K562 (cell line): ENCODE measurements at regions not wholly inside any gene's neighbourhood (a gene's known extent, or its start where the extent isn't known, plus 50 kb on each side); places are given as distances from the start of the nearest gene placed in this dataset.

Source experiments
- ATAC-seq: fragments of 200-7000 bp; cut with Tn5 transposase; 3 replicates; pipeline ENCODE4 v1.9.1; 2020; ENCODE audit warnings: moderate library complexity
- BruUV-seq: library from RNA; stranded (reverse); fragments of 400-500 nt; replicated peaks from 2 replicates; lab custom pipeline; 2021; lab: Mats Ljungman, UMichigan
- CTCF ChIA-PET: fragments of 300-600 bp; formaldehyde crosslinking; extraction: SDS; loops from one replicate; lab custom pipeline; 2021; ENCODE audit warnings: low intra/inter-chr PET ratio; lab: Yijun Ruan, JAX
- POLR2A ChIA-PET: fragments of 300-600, 350-650 bp; sonication (Branson Sonifier 250); formaldehyde crosslinking; extraction: SDS; loops from one replicate; lab custom pipeline; 2021; ENCODE audit warnings: antibody characterized with exemption, inconsistent platforms; lab: Yijun Ruan, JAX
- DNase-seq, 4 experiments: peaks; one replicate each; pipeline versions ENCODE4 v3.0.0 to v3.0.0-alpha.2; 2011 to 2018; ENCODE audit warnings: low spot score in 3 of 4, mixed read lengths in 3 of 4; ENCODE audit errors: extremely low read depth in 1 of 4
- FAIRE-seq: peaks from 2 replicates; lab custom pipeline; 2011; peaks lifted over from hg19 to GRCh38; lab: Jason Lieb, UNC
- H2AFZ ChIP-seq: 2 replicates; pipeline ENCODE4 v1.6.0; 2011; ENCODE audit warnings: low read depth, low read length, control low read depth, inconsistent platforms
- H3K27ac ChIP-seq: fragments of 200-600 bp; 3 replicates; pipeline ENCODE4 v1.8.0; 2011; ENCODE audit warnings: low read depth, mild to moderate bottlenecking, control low read depth, inconsistent platforms, low read length, moderate library complexity, mixed read lengths; ENCODE audit errors: extremely low read depth
- H3K27me3 ChIP-seq, 2 experiments: fragments of 300-600 bp in 1 of 2; 2 replicates in 1 of 2; 3 replicates in 1 of 2; pipeline versions ENCODE4 v1.6.0 to v1.8.0; 2011; ENCODE audit warnings: inconsistent platforms in 2 of 2, low read length in 2 of 2, mild to moderate bottlenecking in 1 of 2, mixed read lengths in 1 of 2, moderate library complexity in 1 of 2; ENCODE audit not compliant: control insufficient read depth in 2 of 2, insufficient read depth in 2 of 2
- H3K36me3 ChIP-seq: fragments of 300-600 bp; 3 replicates; pipeline ENCODE4 v1.8.0; 2011; ENCODE audit warnings: mild to moderate bottlenecking, low read length, inconsistent platforms; ENCODE audit not compliant: control insufficient read depth, insufficient read depth
- H3K4me1 ChIP-seq, 2 experiments: fragments of 200-600 bp in 1 of 2; replicated peaks in 1 of 2; 2 replicates in 1 of 2; 3 replicates in 1 of 2; pipeline versions ENCODE4 v1.5.1 to v1.8.0; 2011; ENCODE audit warnings: inconsistent platforms in 2 of 2, low read length in 2 of 2, mild to moderate bottlenecking in 1 of 2, mixed read lengths in 1 of 2, moderate library complexity in 1 of 2; ENCODE audit not compliant: control insufficient read depth in 2 of 2, insufficient read depth in 2 of 2
- H3K4me2 ChIP-seq: 2 replicates; pipeline ENCODE4 v1.6.1; 2011; ENCODE audit warnings: low read length, control low read depth, inconsistent platforms, mixed read lengths; ENCODE audit not compliant: insufficient read depth
- H3K4me3 ChIP-seq: fragments of 200-600 bp; sonication (generic), shearing (Covaris generic); 2 replicates; pipeline ENCODE4 v1.5.1; 2016; ENCODE audit warnings: control low read depth, inconsistent platforms
- H3K79me2 ChIP-seq: fragments of 200-600 bp; 3 replicates; pipeline ENCODE4 v1.8.0; 2011; ENCODE audit warnings: low read length, inconsistent platforms; ENCODE audit not compliant: control insufficient read depth, insufficient read depth
- H3K9ac ChIP-seq, 2 experiments: 2 replicates each; pipeline versions ENCODE4 v1.6.0 to v1.6.1; 2011; ENCODE audit warnings: low read depth in 2 of 2, low read length in 2 of 2, control low read depth in 1 of 2, inconsistent platforms in 1 of 2, mild to moderate bottlenecking in 1 of 2, mixed read lengths in 1 of 2; ENCODE audit not compliant: insufficient read depth in 1 of 2
- H3K9me1 ChIP-seq: one replicate; pipeline ENCODE4 v1.6.0; 2011; ENCODE audit warnings: inconsistent platforms, mild to moderate bottlenecking, low read length, moderate library complexity; ENCODE audit not compliant: control insufficient read depth, insufficient read depth
- H3K9me3 ChIP-seq: replicated peaks from 2 replicates; pipeline ENCODE4 v1.5.1; 2011; ENCODE audit warnings: low read depth, low read length, inconsistent platforms; ENCODE audit not compliant: control insufficient read depth, insufficient read depth
- H4K20me1 ChIP-seq: replicated peaks from 2 replicates; pipeline ENCODE4 v1.6.1; 2011; ENCODE audit warnings: low read length, inconsistent platforms, mixed read lengths; ENCODE audit not compliant: control insufficient read depth, insufficient read depth
- ATF3 ChIP-seq, 2 experiments: fragments of 450-650 bp in 1 of 2; sonication (generic) in 1 of 2; formaldehyde crosslinking in 1 of 2; IDR thresholded peaks in 1 of 2; conservative IDR thresholded peaks in 1 of 2; 2 replicates each; pipeline versions ENCODE4 v1.6.1 to v1.8.1; 2016 to 2023; ENCODE audit warnings: mild to moderate bottlenecking in 2 of 2, moderate library complexity in 2 of 2, inconsistent platforms in 1 of 2, missing genetic modification reagents in 1 of 2
- BHLHE40 ChIP-seq: IDR thresholded peaks from 2 replicates; pipeline ENCODE4 v1.6.1; 2011; ENCODE audit warnings: low read length, improper control_type of control experiment
- CBX5 ChIP-seq: IDR thresholded peaks from 2 replicates; pipeline ENCODE4 v1.6.1; 2014; ENCODE audit warnings: low read depth, borderline replicate concordance
- GATAD2B ChIP-seq: fragments of 450-650 bp; IDR thresholded peaks from 2 replicates; pipeline ENCODE4 v1.6.1; 2017; ENCODE audit warnings: mild to moderate bottlenecking, borderline replicate concordance
- HCFC1 ChIP-seq: IDR thresholded peaks from 2 replicates; pipeline ENCODE4 v1.6.1; 2012; ENCODE audit warnings: low read depth, low read length, improper control_type of control experiment
- HDAC6 ChIP-seq: IDR thresholded peaks from 2 replicates; pipeline ENCODE4 v1.6.1; 2012; ENCODE audit warnings: low read depth, mild to moderate bottlenecking, control low read depth, inconsistent platforms, low read length, moderate library complexity
- MAZ ChIP-seq, 2 experiments: fragments of 450-650 bp in 1 of 2; sonication (generic) in 1 of 2; formaldehyde crosslinking; IDR thresholded peaks in 1 of 2; conservative IDR thresholded peaks in 1 of 2; 2 replicates each; pipeline versions ENCODE4 v1.4.0 to v1.5.0; 2020; ENCODE audit warnings: mild to moderate bottlenecking in 1 of 2, missing genetic modification reagents in 1 of 2
- MCM5 ChIP-seq: fragments of 450-650 bp; IDR thresholded peaks from 2 replicates; pipeline ENCODE4 v1.6.1; 2016; ENCODE audit warnings: low read depth
- MLX ChIP-seq, 2 experiments: fragments of 450-650 bp in 1 of 2; sonication (generic) in 1 of 2; formaldehyde crosslinking; conservative IDR thresholded peaks; 2 replicates each; pipeline versions ENCODE4 v1.4.0 to v1.8.1; 2020 to 2022; ENCODE audit warnings: mild to moderate bottlenecking in 1 of 2, missing genetic modification reagents in 1 of 2
- NFE2L1 ChIP-seq: fragments of 450-650 bp; IDR thresholded peaks from 2 replicates; pipeline ENCODE4 v1.6.1; 2016; ENCODE audit warnings: missing genetic modification characterization, low read depth, mild to moderate bottlenecking, missing compliant biosample characterization, moderate library complexity, borderline replicate concordance
- NR1H2 ChIP-seq: sonication (generic); formaldehyde crosslinking; IDR thresholded peaks from 2 replicates; pipeline ENCODE4 v1.4.0; 2020; ENCODE audit warnings: mild to moderate bottlenecking, missing genetic modification reagents
- RFX1 ChIP-seq: fragments of 450-650 bp; IDR thresholded peaks from 2 replicates; pipeline ENCODE4 v1.6.1; 2016; ENCODE audit warnings: mild to moderate bottlenecking, moderate library complexity
- RFX7 ChIP-seq: fragments of 250-450 bp; sonication (Bioruptor Pico); IDR thresholded peaks from 2 replicates; pipeline ENCODE4 v1.5.1; 2021; ENCODE audit warnings: mild to moderate bottlenecking
- SMARCA4 ChIP-seq: fragments of 450-650 bp; IDR thresholded peaks from 2 replicates; pipeline ENCODE4 v1.6.1; 2016
- SUPT5H ChIP-seq: fragments of 450-650 bp; IDR thresholded peaks from 2 replicates; pipeline ENCODE4 v1.6.1; 2016
- U2AF1 ChIP-seq: fragments of 200-400 bp; formaldehyde crosslinking; optimal IDR thresholded peaks from 2 replicates; pipeline ENCODE3; 2017; ENCODE audit warnings: mild to moderate bottlenecking, low read depth, low read length, moderate library complexity
- ZNF311 ChIP-seq: fragments of 250-450 bp; sonication (Bioruptor Pico); IDR thresholded peaks from 2 replicates; pipeline ENCODE4 v1.4.0; 2020; ENCODE audit warnings: mild to moderate bottlenecking, moderate library complexity
- WGBS: fragments of 100-300 bp; shearing (Covaris generic); methylation state at CpG from one replicate; pipeline ENCODE4 v1.1.6; 2016; ENCODE audit warnings: low coverage, mixed read lengths; ENCODE audit not compliant: insufficient coverage; ENCODE audit errors: missing lambda C conversion rate; 5-methylcytosine and 5-hydroxymethylcytosine counted together
- in situ Hi-C: fragments of 300-500 bp; cut with MboI; formaldehyde crosslinking; loops from 4 replicates; pipeline ENCODE4 v1.15.0; 2018; ENCODE audit warnings: inconsistent platforms, mixed read lengths
- intact Hi-C: fragments of 100-400 bp; cut with micrococcal nuclease; formaldehyde crosslinking; loops from 2 replicates; pipeline ENCODE4 v1.14.2; 2022
- TF ChIP-seq, protein P1 (sequence below): fragments of 450-650 bp; IDR thresholded peaks from 2 replicates; pipeline ENCODE4 v1.7.0; 2016; ENCODE audit warnings: borderline replicate concordance

- Histone ChIP-seq H3K4me1 (no peaks in the 10 kb centered on the region), H3K9me1 (no peaks in the 10 kb centered on the region), H3K4me2 (no peak overlapping the region), H3K36me3 (no peaks in the 10 kb centered on the region), H3K9ac (no peak overlapping the region), H3K4me3 (no peak overlapping the region), H4K20me1 (no peaks in the 10 kb centered on the region), H3K9me3 (no peaks in the 10 kb centered on the region), H3K27ac (no peak overlapping the region), H3K79me2 (no peaks in the 10 kb centered on the region), H2AFZ (no peak overlapping the region), H3K27me3 (no peaks in the 10 kb centered on the region)
- FAIRE-seq = no peak
- intact Hi-C loops = no loop called here
- in situ Hi-C loops = no loop called here
- BruUV-seq = no TSS peak
- DNase-seq = no peak
- 69% methylated on average over 5 of the region's 6 CpGs for WGBS
- ATAC-seq = no peak
- ChIA-PET POLR2A (no interaction called here), CTCF (no interaction called here)
- TF ChIP-seq HCFC1 (no peak), SMARCA4 (no peak), NR1H2 (no peak), MCM5 (no peak), NFE2L1 (no peak), SUPT5H (no peak), ATF3 (IDR thresholded peaks at IDR 0.05) (no peak), ATF3 (CRISPR knock-in tag; conservative IDR thresholded peaks at IDR 0.05) (no peak), U2AF1 (no peak), MAZ (CRISPR knock-in tag; conservative IDR thresholded peaks at IDR 0.05 in 1 of 2, IDR thresholded peaks at IDR 0.05 in 1 of 2) (no peak), MLX (CRISPR knock-in tag; conservative IDR thresholded peaks at IDR 0.05) (no peak), HDAC6 (no peak), GATAD2B (no peak), CBX5 (no peak), ZNF311 (no peak), RFX7 (CRISPR knock-in tag) (no peak), RFX1 (no peak), BHLHE40 (no peak)
- TF ChIP-seq, protein P1, sequence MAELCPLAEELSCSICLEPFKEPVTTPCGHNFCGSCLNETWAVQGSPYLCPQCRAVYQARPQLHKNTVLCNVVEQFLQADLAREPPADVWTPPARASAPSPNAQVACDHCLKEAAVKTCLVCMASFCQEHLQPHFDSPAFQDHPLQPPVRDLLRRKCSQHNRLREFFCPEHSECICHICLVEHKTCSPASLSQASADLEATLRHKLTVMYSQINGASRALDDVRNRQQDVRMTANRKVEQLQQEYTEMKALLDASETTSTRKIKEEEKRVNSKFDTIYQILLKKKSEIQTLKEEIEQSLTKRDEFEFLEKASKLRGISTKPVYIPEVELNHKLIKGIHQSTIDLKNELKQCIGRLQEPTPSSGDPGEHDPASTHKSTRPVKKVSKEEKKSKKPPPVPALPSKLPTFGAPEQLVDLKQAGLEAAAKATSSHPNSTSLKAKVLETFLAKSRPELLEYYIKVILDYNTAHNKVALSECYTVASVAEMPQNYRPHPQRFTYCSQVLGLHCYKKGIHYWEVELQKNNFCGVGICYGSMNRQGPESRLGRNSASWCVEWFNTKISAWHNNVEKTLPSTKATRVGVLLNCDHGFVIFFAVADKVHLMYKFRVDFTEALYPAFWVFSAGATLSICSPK = no peak
These were observed 1139.5 kb downstream of the TBC1D22A start for GRCh38 chr22:47901911-47902310.
